ENCODE measurements at regions not wholly inside any gene's neighbourhood (a gene's known extent, or its start where the extent isn't known, plus 50 kb on each side); places are given as distances from the start of the nearest gene placed in this dataset.

GRCh38 chr5:40409601-40410000 is 270.1 kb upstream of the PTGER4 start:
- TF ChIP-seq EZH2phosphoT487 (IDR thresholded peaks at IDR 0.05; ENCODE audit: low read length) (no peak), CTCF (IDR thresholded peaks at IDR 0.05; ENCODE audit: low read length) (no peak)

All from MM.1S (cell line).